ENCODE measurements at regions not wholly inside any gene's neighbourhood (a gene's known extent, or its start where the extent isn't known, plus 50 kb on each side); places are given as distances from the start of the nearest gene placed in this dataset.

DNA sequence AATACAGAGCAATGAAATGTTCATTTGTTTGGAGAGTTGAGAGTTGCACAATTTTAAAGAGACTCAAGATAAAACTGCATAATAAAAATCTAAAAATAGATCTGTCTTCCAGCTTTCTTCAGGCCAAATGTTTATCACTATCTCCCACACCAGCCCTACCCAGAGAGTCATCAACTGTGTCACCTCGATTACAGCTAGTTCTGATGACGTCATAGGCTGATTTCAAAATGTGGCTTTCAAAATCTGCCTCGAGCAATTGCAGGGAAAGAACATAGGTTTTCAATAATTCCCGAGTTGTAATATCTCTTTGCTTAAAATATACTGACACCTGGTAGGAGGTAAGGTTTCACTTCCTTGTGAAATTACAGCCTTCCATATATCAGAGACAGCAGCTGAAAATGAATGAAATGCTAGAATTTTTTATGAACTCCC lies 677.6 kb upstream of the ID2 start:
- peak; percentile 34 for DNase-seq (ENCODE audit: low spot score)

DNA sequence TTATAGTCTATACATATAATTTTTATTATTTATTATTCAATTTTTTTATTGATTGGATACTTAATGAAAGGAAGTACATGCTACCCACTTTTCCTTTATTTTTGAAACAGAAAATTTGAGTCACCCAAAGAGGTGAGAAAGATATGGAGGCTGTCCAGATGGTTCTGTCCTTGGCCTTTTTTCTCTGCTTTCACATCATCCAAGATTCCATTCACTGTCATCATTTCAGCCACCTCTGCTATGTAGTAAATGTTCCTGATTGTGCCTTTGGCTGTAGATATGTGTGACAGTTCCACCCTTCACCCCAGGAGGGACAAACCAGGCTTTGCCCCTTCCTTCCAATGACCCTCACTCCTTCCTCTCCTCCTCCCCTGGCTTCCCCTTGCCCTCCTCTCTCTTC lies 675.7 kb upstream of the ID2 start:
- no peak for DNase-seq (ENCODE audit: low spot score)

DNA sequence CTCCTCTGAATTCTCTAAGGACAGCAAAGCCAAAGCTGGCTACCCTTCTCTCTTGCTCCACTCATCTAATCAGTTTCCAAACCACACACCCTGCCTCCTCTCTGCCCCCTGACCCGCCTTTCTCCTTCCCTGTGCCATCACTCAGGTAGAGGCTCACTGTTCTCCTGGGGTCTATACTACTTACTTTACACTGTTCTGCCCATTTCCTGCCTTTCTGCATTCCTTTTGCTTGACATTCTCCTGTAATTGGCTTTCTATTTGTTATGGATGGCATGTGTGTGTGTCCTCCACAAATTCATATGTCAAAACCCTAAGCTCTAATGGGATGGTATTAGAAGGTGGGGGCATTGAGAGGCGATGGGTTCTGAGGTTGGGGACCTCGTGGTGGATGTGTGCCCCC lies 675.2 kb upstream of the ID2 start:
- DNase-seq (ENCODE audit: low spot score) = no peak

DNA sequence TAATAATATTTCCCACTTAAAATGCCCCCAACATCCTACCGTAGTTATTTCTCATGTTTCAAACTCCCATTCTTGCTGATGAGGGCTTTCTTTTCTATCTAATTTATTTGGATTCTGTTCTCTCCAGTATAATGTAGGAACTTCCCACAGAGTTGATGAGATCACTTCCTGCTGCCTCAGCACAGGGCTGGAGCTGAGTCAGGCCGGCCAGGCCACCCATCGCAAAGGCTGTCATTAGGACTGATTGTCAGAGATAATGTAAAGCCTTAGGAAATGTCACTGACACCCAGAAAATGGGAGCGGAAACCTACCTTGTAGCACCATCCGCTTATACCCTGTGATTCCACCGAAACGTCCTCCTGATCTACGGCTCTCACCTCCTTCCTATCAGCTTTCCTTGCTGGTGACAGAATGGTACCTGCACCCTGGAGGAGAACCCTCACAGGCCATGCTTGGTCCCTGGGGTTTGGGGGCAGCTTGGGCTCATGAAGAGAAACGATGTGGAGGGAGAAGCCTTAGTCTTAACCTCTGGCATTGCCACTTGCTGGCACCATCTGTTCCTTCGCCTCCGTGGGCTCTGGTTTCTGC lies 672.8 kb upstream of the ID2 start:
- DNase-seq (ENCODE audit: low spot score) = no peak

DNA sequence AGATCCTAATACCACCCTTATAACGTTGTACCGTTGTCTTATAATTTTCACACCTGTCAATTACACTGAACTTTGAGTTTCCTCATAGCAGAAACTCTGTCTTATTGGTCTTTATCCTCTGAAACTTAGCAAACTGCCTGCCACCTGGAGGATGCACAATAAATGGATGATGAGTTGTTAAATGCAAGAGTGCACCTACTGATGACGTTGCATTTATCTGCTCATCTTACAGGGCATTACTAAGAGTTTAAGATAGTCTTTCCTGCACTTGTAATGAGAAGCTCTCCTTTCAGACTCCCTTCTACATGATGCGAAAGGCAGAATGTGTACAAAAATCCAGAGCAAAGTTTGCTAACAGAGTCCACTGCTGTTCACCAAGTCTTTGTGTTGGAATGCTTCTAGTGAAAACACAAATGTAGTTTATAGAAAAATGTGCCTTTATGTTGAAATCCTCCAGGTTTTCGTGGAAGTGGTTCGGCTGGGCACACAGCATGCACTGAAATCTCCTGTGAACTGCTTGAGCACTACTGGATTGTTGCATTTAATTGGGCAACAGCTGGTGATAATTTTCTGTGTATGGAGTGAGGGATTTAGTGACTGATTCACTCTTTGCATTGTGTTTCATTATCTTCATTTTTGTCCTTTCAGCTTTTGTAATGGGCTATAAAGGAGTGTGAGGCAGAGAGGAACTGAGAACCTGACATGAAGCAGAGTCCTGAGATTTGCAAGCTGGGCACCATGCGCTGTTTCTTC lies 665.8 kb upstream of the ID2 start:
- no peak for DNase-seq (ENCODE audit: low spot score)

DNA sequence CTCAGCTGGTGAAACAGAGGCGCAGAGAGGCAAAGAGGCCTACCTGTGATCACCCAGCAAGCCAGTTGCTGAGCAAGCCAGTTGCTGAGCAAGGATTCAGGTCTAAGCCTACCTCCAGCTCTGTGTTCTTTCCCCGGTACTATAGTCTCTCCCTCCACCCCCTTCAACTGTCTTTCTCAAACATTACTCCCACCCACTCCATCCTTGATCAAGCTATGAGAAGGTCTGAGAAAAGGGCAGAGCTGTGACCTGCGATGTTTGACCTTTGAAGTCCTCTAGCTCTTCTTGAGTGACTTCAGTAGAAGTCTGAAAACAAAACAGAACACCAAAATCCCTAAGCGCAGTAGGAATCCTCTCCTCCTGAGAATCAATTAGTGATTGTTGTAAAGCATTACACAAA lies 665.2 kb upstream of the ID2 start:
- no peak for DNase-seq (ENCODE audit: low spot score)

DNA sequence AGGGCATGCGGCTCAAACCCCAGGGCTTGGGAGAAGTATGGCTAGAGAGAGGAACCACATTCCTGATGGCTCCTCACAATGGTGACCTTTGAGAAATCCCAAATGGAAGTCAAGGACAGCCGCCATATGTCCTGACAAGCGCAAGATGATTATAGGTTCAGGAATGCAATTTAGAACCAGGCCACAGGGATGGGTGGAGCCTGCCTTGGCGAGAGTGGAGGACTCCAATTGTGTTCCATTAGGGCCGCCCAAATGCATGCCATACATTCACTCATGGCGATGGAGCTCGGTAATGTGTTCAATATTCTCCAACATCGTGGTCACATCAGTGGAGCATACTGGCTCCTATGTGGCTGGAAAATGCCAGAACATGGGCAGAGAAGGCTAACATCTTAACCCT lies 662.9 kb upstream of the ID2 start:
- DNase-seq (ENCODE audit: low spot score) = no peak

DNA sequence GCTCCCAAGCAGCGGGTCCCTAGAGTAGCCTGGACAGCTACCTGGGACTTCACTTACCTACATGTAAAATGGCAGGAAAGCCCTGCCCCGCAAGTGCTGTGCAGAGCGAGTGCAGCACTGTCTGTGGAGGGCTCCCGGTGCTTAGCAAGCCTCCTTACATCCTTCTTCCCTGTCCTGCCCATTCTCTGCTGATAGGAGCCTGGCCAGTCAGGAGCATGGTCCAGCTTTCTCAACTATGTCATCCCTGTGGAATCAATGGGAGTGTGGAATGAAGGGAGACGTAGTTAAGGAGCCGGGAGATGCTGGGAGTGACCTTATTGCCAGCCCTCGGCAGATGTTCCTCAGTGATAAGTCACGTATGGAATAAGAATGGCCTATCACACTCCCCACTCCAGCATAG lies 661.9 kb upstream of the ID2 start:
- DNase-seq (ENCODE audit: low spot score) = no peak

DNA sequence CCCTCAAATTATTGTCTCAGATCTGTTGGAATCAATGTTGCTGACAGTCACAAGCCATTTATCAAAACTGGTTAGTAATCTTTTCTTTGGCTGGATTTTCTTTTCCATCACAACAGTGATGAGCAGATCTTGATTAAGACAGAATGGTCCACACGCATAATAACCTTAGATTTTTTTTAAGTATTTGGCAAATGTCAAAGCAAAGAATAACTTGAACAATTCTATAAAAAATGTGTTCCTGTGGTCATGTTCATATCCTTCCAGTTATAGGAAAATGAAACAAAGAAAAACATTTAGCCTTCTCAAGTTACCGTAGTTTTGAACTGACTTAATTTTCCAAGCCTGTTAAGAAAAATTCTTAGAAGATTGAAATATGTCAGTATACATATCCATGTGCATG lies 659.9 kb upstream of the ID2 start:
- no peak for DNase-seq (ENCODE audit: low spot score)

DNA sequence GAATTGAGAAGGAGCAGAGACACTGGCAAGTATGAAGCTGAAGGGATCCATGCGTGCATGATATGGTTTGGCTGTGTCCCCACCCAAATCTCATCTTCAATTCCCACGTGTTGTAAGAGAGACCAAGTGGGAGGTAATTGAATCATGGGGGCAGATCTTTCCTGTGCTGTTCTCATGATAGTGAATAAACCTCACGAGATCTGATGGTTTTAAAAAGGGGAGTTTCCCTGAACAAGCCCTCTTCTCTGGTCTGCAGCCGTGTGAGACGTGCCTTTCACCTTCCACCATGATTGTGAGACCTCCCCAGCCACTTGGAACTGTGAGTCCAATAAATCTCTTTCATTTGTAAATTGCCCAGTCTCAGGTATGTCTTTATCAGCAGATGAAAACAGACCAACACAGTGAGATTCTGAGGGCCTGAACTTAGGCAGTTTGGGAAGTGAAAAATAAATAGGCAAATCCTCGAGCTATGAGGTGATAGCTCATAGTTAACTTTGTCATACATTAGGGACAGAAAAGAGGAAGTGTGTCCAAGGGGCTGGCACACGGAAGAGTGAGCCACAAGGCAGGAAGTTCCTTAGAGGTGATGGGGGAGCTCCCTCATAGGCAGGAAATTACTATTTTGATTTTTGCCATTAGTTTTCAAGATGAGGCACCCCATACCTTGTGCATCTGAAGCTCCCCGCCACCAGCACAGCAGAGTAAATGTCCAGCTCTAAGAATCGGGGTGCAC lies 658.8 kb upstream of the ID2 start:
- DNase-seq (ENCODE audit: low spot score) = no peak

DNA sequence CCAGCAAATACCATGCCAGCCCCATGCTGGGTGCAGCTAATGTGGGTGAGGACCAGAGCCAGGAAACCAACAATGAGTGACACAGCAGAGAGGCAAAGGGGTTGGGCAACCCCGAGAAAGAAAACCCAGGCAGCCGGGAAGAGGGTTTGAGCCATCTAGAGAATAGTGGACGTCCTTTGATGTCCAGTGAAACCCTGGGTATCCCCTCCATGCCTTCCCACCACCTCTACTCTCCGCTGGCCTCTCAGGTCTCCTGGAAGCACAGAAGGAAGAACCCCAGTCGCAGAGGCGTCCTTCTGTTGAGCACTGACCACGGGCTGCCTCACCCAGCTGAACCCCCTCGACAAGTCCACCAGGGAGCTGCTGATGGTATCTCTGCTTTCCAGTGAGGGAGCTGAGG lies 657.4 kb upstream of the ID2 start:
- DNase-seq (ENCODE audit: low spot score) = no peak

DNA sequence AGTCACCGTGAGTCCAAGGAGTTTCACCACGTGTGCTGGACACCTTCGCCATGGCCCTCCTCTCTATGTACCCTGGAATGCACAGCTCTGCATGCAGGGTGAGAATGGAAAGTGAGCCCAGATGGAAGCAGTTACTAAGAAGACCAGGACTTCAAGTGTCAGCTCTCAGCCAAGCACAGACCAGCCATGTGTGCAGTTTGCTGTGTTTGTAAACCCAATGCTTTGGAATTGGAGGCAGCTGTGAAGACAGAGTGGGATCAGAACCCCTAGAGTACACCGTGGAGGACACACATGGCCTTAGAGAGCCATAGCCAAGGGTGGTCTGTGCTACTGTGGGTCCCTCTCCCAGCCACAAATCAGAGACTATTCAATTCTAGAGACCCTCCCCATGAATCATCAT lies 655.5 kb upstream of the ID2 start:
- DNase-seq (ENCODE audit: low spot score) = no peak

DNA sequence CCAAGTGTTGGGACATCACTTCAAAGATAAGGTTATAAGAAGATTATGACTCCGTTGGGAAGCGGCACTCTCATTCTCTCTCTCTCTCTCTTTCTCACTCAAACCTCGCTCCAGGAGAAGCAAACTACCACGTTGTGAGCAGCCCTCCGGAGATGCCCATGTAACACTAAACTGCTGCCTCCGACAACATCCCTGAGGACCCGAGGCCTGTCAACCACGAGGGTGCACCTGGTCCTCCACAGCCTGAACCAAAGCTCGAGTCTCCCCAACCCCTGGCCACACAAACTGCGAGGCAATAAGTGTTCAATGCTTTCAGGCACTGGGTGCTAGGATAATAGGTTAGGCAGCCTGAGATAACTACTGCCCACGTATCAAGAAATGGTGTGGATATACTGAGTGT lies 654.5 kb upstream of the ID2 start:
- DNase-seq (ENCODE audit: low spot score) = no peak

DNA sequence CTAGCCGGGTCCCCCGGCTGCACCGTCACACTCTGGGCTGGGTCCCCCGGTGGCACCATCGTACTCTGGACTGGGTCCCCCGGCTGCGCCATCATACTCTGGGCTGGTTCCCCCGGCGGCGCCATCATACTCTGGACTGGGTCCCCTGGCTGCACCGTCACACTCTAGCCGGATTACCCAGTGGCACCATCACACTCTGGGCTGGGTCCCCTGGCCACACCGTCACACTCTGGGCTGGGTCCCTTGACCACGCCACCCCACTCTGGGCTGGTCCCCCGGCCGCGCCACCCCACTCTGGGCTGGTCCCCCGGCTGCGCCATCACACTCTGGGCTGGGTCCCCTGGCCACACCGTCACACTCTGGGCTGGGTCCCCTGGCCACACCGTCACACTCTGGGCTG lies 653.8 kb upstream of the ID2 start:
- no peak for DNase-seq (ENCODE audit: low spot score)

DNA sequence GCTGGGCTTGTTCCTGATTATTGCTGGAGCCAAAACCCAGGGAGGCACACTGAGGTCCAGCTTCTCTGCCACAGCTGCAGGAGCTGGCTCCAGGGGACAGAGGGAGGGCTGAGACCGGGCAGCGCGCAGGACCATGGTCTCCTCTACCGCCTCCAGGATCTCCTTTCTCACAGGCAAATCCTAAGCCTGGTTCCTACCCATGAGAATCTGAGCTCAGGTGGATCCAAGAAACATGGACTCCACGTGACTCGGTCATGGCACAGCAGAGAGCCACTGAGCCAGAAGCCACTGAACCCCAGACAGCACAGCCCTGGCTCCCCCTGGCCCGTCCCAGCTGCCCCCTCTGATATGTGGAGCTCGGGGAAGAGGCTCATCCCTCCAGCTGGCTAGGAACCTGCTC lies 653.4 kb upstream of the ID2 start:
- no peak for DNase-seq (ENCODE audit: low spot score)

DNA sequence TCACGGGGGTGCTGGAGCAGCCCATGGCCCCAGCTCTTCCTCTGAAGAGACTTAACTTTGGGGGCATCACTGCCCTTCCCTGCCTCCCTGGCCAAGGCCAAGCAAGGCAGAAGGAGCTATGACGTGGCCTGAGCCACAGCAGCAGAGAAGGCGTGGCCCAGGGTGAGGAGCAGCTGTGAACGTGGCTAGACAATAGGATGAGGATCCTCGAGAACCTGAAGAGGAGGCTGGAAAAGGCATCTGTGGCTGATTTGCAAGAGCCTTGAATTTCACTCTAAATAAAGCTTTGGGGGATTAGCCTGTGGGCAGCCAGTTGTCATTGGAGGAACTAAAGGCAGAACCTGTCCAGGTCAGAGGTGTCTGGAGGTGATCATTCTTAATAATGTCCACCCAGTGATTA lies 652.9 kb upstream of the ID2 start:
- no peak for DNase-seq (ENCODE audit: low spot score)

DNA sequence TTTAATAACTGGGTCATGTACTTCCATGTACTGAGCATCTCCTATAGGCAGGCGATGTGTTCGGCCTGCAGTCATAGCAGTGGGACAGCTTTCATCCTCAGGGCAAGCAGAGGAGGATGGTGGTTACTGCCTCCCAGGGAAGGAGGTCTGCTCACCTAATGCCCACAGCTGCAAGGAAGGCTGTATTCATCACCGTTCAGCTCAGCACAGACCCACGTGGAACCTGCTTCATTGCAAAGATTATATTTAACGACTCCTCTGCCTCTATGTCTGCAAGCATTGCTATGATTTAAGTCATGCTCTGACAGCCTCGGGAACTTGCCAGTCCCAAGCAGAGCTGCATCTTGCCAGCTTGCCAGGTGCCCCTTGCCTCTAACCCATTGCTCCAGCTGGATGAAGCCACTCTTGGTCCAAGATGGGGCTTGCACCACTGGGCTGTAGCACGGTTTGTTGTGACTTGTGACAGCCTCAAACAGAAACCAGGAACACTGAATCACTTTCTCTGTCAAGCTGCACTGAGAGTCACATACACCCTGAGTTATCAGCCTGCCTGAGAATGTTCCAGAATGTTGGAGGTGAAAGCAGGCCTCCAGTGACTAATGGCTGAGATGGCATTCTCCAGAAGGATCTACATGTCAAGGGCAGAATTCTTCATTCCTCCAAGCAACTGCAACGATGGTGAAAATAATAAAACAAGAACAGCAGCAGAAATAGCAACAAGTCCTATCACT lies 651.1 kb upstream of the ID2 start:
- no peak for DNase-seq (ENCODE audit: low spot score)

DNA sequence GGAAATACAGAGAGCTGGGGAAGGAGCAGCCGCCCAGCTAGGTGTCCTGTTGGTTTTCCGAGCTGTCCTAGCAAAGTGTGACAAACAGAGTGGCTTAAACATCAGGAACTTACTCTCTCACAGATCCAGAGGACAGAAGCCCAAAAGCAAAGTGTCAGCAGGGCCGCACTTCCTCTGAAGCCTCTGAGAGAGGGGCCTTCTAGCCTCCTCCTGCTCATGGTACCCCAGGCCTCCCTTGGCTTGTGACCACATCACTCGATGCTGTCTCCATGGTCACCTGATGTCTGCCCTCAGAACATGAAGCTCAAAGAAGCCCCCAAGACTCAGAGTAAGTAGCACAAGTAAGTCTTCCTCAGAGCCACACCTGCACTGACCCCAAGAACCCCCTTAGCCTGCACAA lies 650.5 kb upstream of the ID2 start:
- DNase-seq (ENCODE audit: low spot score) = no peak

DNA sequence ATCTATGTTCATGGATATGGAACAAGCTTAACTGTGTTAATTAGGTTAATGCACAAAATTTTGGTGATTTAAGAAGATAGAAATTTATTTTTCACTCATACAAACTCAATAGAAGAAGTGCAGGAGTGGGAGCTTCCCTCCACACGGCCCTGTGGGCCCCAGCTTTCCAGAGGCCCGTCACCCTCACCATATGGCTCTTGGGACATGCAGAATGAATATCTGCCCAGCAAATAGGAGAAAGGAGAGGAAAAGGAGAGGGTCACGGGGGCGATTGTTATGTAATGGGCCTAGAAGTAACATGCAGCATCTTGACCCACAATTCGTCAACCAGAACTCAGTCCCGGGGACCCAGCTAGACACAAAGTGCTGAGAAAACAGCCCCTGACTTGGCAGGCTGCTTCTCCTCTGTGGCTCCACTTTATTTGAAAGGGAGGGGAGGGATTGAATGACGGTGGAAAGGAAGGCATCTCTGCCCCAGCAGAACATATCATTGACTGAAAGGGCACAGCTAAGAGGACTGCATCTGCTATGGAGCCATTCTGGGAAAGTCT lies 648.2 kb upstream of the ID2 start:
- no peak for DNase-seq (ENCODE audit: low spot score)

DNA sequence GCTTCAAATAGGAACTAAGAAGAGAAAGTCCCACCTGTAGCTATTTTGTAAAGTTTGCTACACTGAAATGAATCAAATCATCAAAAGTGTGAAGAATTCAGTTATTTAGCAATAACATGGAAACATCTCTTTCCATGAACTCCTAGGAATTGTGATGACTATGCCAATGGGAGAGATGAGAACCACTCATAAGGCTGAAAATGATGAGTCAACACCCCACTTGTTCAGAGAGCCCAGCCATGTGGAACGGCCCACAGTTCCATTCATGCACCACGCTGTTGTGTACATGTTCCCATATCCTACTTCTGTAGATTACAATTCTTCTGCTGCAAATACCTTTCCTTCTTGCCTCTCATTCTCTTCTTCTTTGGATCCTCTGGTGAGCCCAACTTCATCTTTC lies 645.5 kb upstream of the ID2 start:
- no peak for DNase-seq (ENCODE audit: low spot score)

DNA sequence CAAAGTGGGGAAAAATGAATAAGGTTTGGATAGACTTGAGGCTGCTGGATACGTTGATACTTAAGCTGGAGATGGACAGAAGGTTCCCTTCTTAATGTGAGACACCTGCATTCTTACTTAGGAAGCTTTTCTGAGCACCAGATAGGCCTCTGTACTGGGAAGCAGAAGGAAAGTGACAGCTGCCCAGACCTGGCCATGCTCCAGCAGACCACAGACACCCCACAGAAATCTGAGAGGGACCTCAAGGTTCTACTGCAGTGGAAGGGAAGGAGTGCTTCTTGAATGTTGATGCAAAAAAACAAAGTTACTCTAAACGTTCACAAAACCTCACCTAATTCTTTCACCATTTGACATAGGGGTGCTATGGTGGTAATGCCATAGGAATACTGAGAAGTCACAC lies 642.1 kb upstream of the ID2 start:
- DNase-seq (ENCODE audit: low spot score) = no peak

DNA sequence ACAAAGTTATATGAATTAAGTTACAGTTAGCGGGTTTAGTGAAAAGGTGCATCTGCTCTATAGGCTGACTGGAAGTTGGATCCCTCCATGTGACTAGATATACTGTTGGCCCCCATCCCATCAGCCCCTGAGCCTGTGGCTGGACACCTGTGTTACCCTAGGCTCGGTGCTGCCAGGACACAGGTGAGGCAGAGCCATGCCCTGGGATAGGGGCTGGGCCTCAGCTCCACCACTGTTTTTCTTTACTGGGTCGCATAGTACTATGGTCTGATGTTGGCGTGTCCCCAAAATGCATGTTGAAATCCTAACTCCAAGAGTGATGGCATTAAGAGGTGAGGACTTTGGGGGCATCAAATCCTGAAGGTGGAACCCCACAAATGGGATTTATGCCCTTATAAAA lies 638.6 kb upstream of the ID2 start:
- DNase-seq (ENCODE audit: low spot score) = no peak

Measured in putamen (tissue), 1 donor.